ENCODE measurements at regions not wholly inside any gene's neighbourhood (a gene's known extent, or its start where the extent isn't known, plus 50 kb on each side); places are given as distances from the start of the nearest gene placed in this dataset.

- peak; percentile 18 for DNase-seq (ENCODE audit: low read depth)
These were observed 477.5 kb downstream of the TLE4 start for GRCh38 chr9:80049096-80049782.

GRCh38 chr9:80046481-80046880 is 474.7 kb downstream of the TLE4 start:
- no peak for DNase-seq (ENCODE audit: low read depth)

GRCh38 chr9:80041821-80042220 is 470.1 kb downstream of the TLE4 start:
- no peak for DNase-seq (ENCODE audit: low read depth)

- DNase-seq (ENCODE audit: low read depth) = peak; percentile 19
These were observed 468.7 kb downstream of the TLE4 start for GRCh38 chr9:80040457-80040856.

- DNase-seq (ENCODE audit: low read depth) = no peak
These were observed 459.0 kb downstream of the TLE4 start for GRCh38 chr9:80030801-80031200.

GRCh38 chr9:80028501-80028900 is 456.7 kb downstream of the TLE4 start:
- DNase-seq (ENCODE audit: low read depth) = peak; percentile 32

- DNase-seq (ENCODE audit: low read depth) = no peak
These were observed 454.2 kb downstream of the TLE4 start for GRCh38 chr9:80025796-80026520.

GRCh38 chr9:80025131-80025530 is 453.4 kb downstream of the TLE4 start:
- DNase-seq (ENCODE audit: low read depth) = no peak

GRCh38 chr9:80020530-80020929 is 448.8 kb downstream of the TLE4 start:
- no peak for DNase-seq (ENCODE audit: low read depth)

GRCh38 chr9:80020056-80020455 is 448.3 kb downstream of the TLE4 start:
- no peak for DNase-seq (ENCODE audit: low read depth)

GRCh38 chr9:80013891-80014290 is 442.1 kb downstream of the TLE4 start:
- no peak for DNase-seq (ENCODE audit: low read depth)

- peak; percentile 73 for DNase-seq (ENCODE audit: low read depth)
These were observed 441.0 kb downstream of the TLE4 start for GRCh38 chr9:80012557-80013330.

- DNase-seq (ENCODE audit: low read depth) = no peak
These were observed 437.4 kb downstream of the TLE4 start for GRCh38 chr9:80009204-80009603.

GRCh38 chr9:80004714-80005113 is 432.9 kb downstream of the TLE4 start:
- DNase-seq (ENCODE audit: low read depth) = peak; percentile 45

GRCh38 chr9:79990536-79990935 is 418.8 kb downstream of the TLE4 start:
- no peak for DNase-seq (ENCODE audit: low read depth)

GRCh38 chr9:79989079-79989478 is 417.3 kb downstream of the TLE4 start:
- no peak for DNase-seq (ENCODE audit: low read depth)

GRCh38 chr9:79988126-79988525 is 416.4 kb downstream of the TLE4 start:
- no peak for DNase-seq (ENCODE audit: low read depth)

- DNase-seq (ENCODE audit: low read depth) = no peak
These were observed 414.7 kb downstream of the TLE4 start for GRCh38 chr9:79986437-79986836.

GRCh38 chr9:79985772-79986171 is 414.0 kb downstream of the TLE4 start:
- DNase-seq (ENCODE audit: low read depth) = no peak

GRCh38 chr9:79985264-79985663 is 413.5 kb downstream of the TLE4 start:
- no peak for DNase-seq (ENCODE audit: low read depth)

- peak; percentile 72 for DNase-seq (ENCODE audit: low read depth)
These were observed 412.8 kb downstream of the TLE4 start for GRCh38 chr9:79984429-79985067.

- no peak for DNase-seq (ENCODE audit: low read depth)
These were observed 408.7 kb downstream of the TLE4 start for GRCh38 chr9:79980432-79980831.

Measured in myocyte (in vitro differentiated cells).